Posterior cingulate gyrus (tissue), 11 donors: ENCODE measurements at regions not wholly inside any gene's neighbourhood (a gene's known extent, or its start where the extent isn't known, plus 50 kb on each side); places are given as distances from the start of the nearest gene placed in this dataset.
A peak's percentile ranks its signal among the peaks of the same experiment; 100 is the strongest.
"Not testable (repeated sequence)": the region's sequence is repeated elsewhere in the genome, so short reads cannot be mapped to it uniquely, and the experiment has no call there.

Experiments used
- DNase-seq, 10 donors: peaks; one replicate each; pipeline versions ENCODE4 v3.0.0 to v3.0.0-alpha.2; 2020 to 2021; ENCODE audit warnings: mixed read lengths in 3 of 10
- intact Hi-C: fragments of 100-400 bp; cut with DNase I; formaldehyde crosslinking; loops from one replicate; pipeline ENCODE4 v1.15.1; 2023

DNA sequence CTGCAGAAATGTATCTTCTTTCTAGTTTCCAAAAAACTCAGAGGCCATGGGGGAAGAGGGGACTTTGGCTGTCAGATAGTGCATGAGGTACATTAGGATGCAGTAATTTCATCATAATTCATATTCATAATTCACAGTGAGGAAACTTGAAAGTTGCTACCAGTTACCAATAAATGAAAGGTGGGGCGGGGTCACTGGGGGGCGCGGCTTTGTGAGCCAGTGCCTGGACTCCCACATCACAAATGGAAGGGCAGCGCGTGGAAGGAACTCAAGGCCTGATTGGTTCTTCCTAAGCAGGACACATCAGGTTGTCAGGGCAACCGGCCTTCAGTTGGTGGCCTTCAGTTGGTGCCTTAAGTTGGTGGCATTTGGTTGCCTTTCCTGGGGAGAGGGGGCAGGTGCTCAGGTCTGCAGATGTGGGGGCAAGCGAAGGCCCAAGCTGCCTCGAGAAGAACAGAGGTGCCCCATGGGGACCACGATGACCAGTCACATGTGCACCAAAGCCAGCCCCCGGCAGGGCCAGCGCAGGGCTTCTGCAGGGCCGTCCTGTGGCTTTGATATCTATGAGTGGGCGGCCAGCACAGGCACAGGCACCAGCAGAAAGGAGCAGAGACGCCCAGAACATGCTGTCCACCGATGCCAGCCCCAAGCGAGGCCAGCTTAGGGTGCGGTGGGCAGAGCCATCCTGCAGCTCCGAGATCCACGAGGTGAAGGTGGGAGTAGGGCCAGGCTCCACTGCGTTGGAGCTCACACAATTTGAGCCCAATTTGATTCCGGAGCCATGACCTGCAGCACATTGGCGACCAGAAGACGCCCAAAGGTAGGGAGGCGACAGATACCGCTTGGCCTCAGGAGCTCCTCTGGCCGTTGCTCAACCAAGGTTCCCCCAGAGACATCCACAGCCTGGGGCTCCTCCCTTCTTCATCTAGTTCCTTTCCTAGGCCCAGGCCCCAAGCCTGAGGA is 3248.2 kb upstream of the OR11H1 start:
- DNase-seq, result peak in 5 of 10 donors; percentile 5 to 66 (median 55)
- intact Hi-C loops, result not testable (repeated sequence)

- DNase-seq, intact Hi-C loops: not testable (repeated sequence)
Measured at GRCh38 chr22:12284690-12285089, 3243.3 kb upstream of the OR11H1 start.

GRCh38 chr22:12297351-12297750 is 3230.6 kb upstream of the OR11H1 start:
- DNase-seq, result peak in 4 of 10 donors; percentile 9 to 87 (median 67)
- intact Hi-C loops, result not testable (repeated sequence)
